ENCODE measurements at regions not wholly inside any gene's neighbourhood (a gene's known extent, or its start where the extent isn't known, plus 50 kb on each side); places are given as distances from the start of the nearest gene placed in this dataset.

GRCh38 chr2:2744107-2744506, 413.0 kb upstream of the MYT1L start:
- H3K27me3 ChIP-seq (replicated peaks in 1 of 7) = no peaks in the 10 kb centered on the region
- no peaks in the 10 kb centered on the region for H3K9me3 ChIP-seq
- H3K36me3 ChIP-seq = no peaks in the 10 kb centered on the region
- no peaks in the 10 kb centered on the region for H3K4me1 ChIP-seq
- TF ChIP-seq CTCF (IDR thresholded peaks at IDR 0.05 in 8 of 11, conservative IDR thresholded peaks at IDR 0.05 in 3 of 11) (no peak), POLR2AphosphoS5 (IDR thresholded peaks at IDR 0.05) (no peak), POLR2A (IDR thresholded peaks at IDR 0.05) (no peak)
- peak; percentile 13 for DNase-seq
- H3K27ac ChIP-seq = no peak overlapping the region
- intact Hi-C loops (cut with DNase I; ENCODE audit: low total_unique reads) = no loop called here
- 71 to 85% (median 74%) methylated on average over 5 of the region's 5 CpGs for WGBS, 5 donors
- no peak overlapping the region for H3K4me3 ChIP-seq

GRCh38 chr2:2743164-2743571, 412.1 kb upstream of the MYT1L start:
- TF ChIP-seq POLR2AphosphoS5 (IDR thresholded peaks at IDR 0.05) (no peak), CTCF (IDR thresholded peaks at IDR 0.05 in 8 of 11, conservative IDR thresholded peaks at IDR 0.05 in 3 of 11) (no peak), POLR2A (IDR thresholded peaks at IDR 0.05) (no peak)
- Histone ChIP-seq H3K4me3 (no peak overlapping the region), H3K27me3 (replicated peaks in 1 of 7) (no peaks in the 10 kb centered on the region), H3K36me3 (no peaks in the 10 kb centered on the region), H3K27ac (no peak overlapping the region), H3K4me1 (no peaks in the 10 kb centered on the region), H3K9me3 (no peaks in the 10 kb centered on the region)
- DNase-seq = peak; percentile 69
- WGBS, 5 donors = 61 to 79% (median 78%) methylated on average over 6 of the region's 6 CpGs
- intact Hi-C loops (cut with DNase I; ENCODE audit: low total_unique reads) = no loop called here

GRCh38 chr2:2742726-2743125, 411.7 kb upstream of the MYT1L start:
- H3K4me1 ChIP-seq = no peaks in the 10 kb centered on the region
- no peak overlapping the region for H3K27ac ChIP-seq
- intact Hi-C loops (cut with DNase I; ENCODE audit: low total_unique reads) = no loop called here
- H3K27me3 ChIP-seq (replicated peaks in 1 of 7) = no peaks in the 10 kb centered on the region
- DNase-seq = no peak
- H3K36me3 ChIP-seq = no peaks in the 10 kb centered on the region
- H3K9me3 ChIP-seq = no peaks in the 10 kb centered on the region
- WGBS, 5 donors = 32 to 85% (median 80%) methylated on average over 2 of the region's 2 CpGs
- H3K4me3 ChIP-seq = no peak overlapping the region
- no peak for TF ChIP-seq POLR2A (IDR thresholded peaks at IDR 0.05)
- TF ChIP-seq POLR2AphosphoS5 (IDR thresholded peaks at IDR 0.05) = no peak
- TF ChIP-seq CTCF (IDR thresholded peaks at IDR 0.05 in 8 of 11, conservative IDR thresholded peaks at IDR 0.05 in 3 of 11) = no peak

- H3K27ac ChIP-seq = no peak overlapping the region
- H3K27me3 ChIP-seq (replicated peaks in 1 of 7) = no peaks in the 10 kb centered on the region
- intact Hi-C loops (cut with DNase I; ENCODE audit: low total_unique reads) = no loop called here
- H3K36me3 ChIP-seq = no peaks in the 10 kb centered on the region
- H3K9me3 ChIP-seq = no peaks in the 10 kb centered on the region
- 73 to 95% (median 82%) methylated on average over 1 of the region's 1 CpG for WGBS, 5 donors
- peak; percentile 18 for DNase-seq
- no peak overlapping the region for H3K4me3 ChIP-seq
- H3K4me1 ChIP-seq = no peaks in the 10 kb centered on the region
- no peak for TF ChIP-seq POLR2A (IDR thresholded peaks at IDR 0.05)
- no peak for TF ChIP-seq CTCF (IDR thresholded peaks at IDR 0.05 in 8 of 11, conservative IDR thresholded peaks at IDR 0.05 in 3 of 11)
- no peak for TF ChIP-seq POLR2AphosphoS5 (IDR thresholded peaks at IDR 0.05)
Measured at GRCh38 chr2:2740238-2740775, 409.2 kb upstream of the MYT1L start.

Data from spleen (tissue), 11 donors.